ENCODE measurements at regions not wholly inside any gene's neighbourhood (a gene's known extent, or its start where the extent isn't known, plus 50 kb on each side); places are given as distances from the start of the nearest gene placed in this dataset.

DNA sequence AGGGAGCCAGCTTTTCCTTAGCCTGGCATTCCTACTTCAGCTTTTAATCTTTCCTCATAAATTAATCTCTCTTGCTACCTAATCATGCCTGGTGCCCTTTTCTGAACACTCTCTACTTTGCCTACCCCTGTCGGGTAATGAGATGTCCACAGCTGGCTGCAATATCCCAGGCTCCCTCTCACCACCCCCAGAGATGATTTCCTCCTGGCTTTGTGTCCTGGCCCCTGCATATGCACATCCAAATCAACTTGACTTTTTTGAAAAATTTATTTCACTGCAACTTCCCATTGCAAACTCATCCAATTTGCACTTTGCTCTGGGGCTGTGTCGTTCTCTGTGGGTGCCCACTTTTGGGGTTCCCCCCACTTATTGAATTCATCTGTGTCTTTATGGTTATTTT, 218.1 kb upstream of the SKOR2 start:
- TF ChIP-seq CEBPB (IDR thresholded peaks at IDR 0.05), result no peak
- no peak for TF ChIP-seq TAF1 (IDR thresholded peaks at IDR 0.05; ENCODE audit: low read depth)
- TF ChIP-seq EP300 (IDR thresholded peaks at IDR 0.05; ENCODE audit: borderline replicate concordance), result no peak
- no peak for TF ChIP-seq RAD21 (IDR thresholded peaks at IDR 0.05; ENCODE audit: low read depth)
- TF ChIP-seq, protein P1, sequence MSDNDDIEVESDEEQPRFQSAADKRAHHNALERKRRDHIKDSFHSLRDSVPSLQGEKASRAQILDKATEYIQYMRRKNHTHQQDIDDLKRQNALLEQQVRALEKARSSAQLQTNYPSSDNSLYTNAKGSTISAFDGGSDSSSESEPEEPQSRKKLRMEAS (IDR thresholded peaks at IDR 0.05), result no peak
- TF ChIP-seq, protein P2, sequence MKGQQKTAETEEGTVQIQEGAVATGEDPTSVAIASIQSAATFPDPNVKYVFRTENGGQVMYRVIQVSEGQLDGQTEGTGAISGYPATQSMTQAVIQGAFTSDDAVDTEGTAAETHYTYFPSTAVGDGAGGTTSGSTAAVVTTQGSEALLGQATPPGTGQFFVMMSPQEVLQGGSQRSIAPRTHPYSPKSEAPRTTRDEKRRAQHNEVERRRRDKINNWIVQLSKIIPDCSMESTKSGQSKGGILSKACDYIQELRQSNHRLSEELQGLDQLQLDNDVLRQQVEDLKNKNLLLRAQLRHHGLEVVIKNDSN (IDR thresholded peaks at IDR 0.05), result no peak
- TF ChIP-seq, protein P3, sequence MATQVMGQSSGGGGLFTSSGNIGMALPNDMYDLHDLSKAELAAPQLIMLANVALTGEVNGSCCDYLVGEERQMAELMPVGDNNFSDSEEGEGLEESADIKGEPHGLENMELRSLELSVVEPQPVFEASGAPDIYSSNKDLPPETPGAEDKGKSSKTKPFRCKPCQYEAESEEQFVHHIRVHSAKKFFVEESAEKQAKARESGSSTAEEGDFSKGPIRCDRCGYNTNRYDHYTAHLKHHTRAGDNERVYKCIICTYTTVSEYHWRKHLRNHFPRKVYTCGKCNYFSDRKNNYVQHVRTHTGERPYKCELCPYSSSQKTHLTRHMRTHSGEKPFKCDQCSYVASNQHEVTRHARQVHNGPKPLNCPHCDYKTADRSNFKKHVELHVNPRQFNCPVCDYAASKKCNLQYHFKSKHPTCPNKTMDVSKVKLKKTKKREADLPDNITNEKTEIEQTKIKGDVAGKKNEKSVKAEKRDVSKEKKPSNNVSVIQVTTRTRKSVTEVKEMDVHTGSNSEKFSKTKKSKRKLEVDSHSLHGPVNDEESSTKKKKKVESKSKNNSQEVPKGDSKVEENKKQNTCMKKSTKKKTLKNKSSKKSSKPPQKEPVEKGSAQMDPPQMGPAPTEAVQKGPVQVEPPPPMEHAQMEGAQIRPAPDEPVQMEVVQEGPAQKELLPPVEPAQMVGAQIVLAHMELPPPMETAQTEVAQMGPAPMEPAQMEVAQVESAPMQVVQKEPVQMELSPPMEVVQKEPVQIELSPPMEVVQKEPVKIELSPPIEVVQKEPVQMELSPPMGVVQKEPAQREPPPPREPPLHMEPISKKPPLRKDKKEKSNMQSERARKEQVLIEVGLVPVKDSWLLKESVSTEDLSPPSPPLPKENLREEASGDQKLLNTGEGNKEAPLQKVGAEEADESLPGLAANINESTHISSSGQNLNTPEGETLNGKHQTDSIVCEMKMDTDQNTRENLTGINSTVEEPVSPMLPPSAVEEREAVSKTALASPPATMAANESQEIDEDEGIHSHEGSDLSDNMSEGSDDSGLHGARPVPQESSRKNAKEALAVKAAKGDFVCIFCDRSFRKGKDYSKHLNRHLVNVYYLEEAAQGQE (IDR thresholded peaks at IDR 0.05; ENCODE audit: low read depth), result no peak
- no peak for TF ChIP-seq ZBTB7A (IDR thresholded peaks at IDR 0.05; ENCODE audit: low read depth)
- no peak for TF ChIP-seq CREB1 (IDR thresholded peaks at IDR 0.05; ENCODE audit: low read depth)
- no peak for TF ChIP-seq NFIC (IDR thresholded peaks at IDR 0.05)
- no peak for TF ChIP-seq EGR1 (IDR thresholded peaks at IDR 0.05)
